WTC11 (cell line): ENCODE measurements at regions not wholly inside any gene's neighbourhood (a gene's known extent, or its start where the extent isn't known, plus 50 kb on each side); places are given as distances from the start of the nearest gene placed in this dataset.

Experiments
- ATAC-seq: fragments of 200-7000 bp; cut with Tn5 transposase; 2 replicates; pipeline ENCODE4 v1.10.0; 2021; ENCODE audit warnings: mild to moderate bottlenecking, moderate library complexity
- CTCF ChIA-PET: fragments of 300-600 bp; sonication (Branson Sonifier 250); formaldehyde crosslinking; loops from one replicate; lab custom pipeline; 2021; ENCODE audit warnings: antibody characterized with exemption; lab: Charles Lee
- POLR2A ChIA-PET: fragments of 350-600 bp; sonication (Branson Sonifier 250); formaldehyde crosslinking; loops from one replicate; lab custom pipeline; 2021; ENCODE audit warnings: antibody characterized with exemption; lab: Charles Lee
- DNase-seq: peaks from one replicate; pipeline ENCODE4 v3.0.0; 2021; ENCODE audit warnings: low spot score
- H3K27ac Mint-ChIP-seq: 2 replicates; pipeline ENCODE4 v1.8.0; 2021; ENCODE audit warnings: mixed read lengths
- H3K27me3 Mint-ChIP-seq: 2 replicates; pipeline ENCODE4 v1.8.0; 2021; ENCODE audit warnings: low read depth, mild to moderate bottlenecking, moderate library complexity, mixed read lengths
- H3K36me3 Mint-ChIP-seq: 2 replicates; pipeline ENCODE4 v1.8.0; 2021; ENCODE audit warnings: mixed read lengths
- H3K4me1 Mint-ChIP-seq: 2 replicates; pipeline ENCODE4 v1.8.0; 2022; ENCODE audit warnings: mixed read lengths
- H3K4me3 Mint-ChIP-seq: 2 replicates; pipeline ENCODE4 v1.8.0; 2021; ENCODE audit warnings: mild to moderate bottlenecking, moderate library complexity, mixed read lengths
- H3K9me3 Mint-ChIP-seq: 2 replicates; pipeline ENCODE4 v1.8.0; 2021; ENCODE audit warnings: mixed read lengths
- AR ChIP-seq: fragments of 250-450 bp; sonication (Bioruptor Pico); IDR thresholded peaks from 2 replicates; pipeline ENCODE4 v1.9.0; 2021; ENCODE audit warnings: mild to moderate bottlenecking
- CBFB ChIP-seq: sonication (generic); formaldehyde crosslinking; IDR thresholded peaks from 2 replicates; pipeline ENCODE4 v1.8.1; 2022; ENCODE audit warnings: mild to moderate bottlenecking, low read depth, missing genetic modification reagents
- EMX1 ChIP-seq: fragments of 250-450 bp; sonication (Bioruptor Pico); IDR thresholded peaks from 2 replicates; pipeline ENCODE4 v1.8.0; 2021; ENCODE audit warnings: mild to moderate bottlenecking
- ERG ChIP-seq: fragments of 250-450 bp; sonication (Bioruptor Pico); IDR thresholded peaks from 2 replicates; pipeline ENCODE4 v1.8.0; 2021; ENCODE audit warnings: mild to moderate bottlenecking
- FOXP4 ChIP-seq: sonication (generic); formaldehyde crosslinking; IDR thresholded peaks from 2 replicates; pipeline ENCODE4 v1.8.0; 2022; ENCODE audit warnings: mild to moderate bottlenecking, missing genetic modification reagents
- GRHL2 ChIP-seq: fragments of 250-450 bp; sonication (Bioruptor Pico); IDR thresholded peaks from 2 replicates; pipeline ENCODE4 v1.8.0; 2022; ENCODE audit warnings: mild to moderate bottlenecking, moderate library complexity; ENCODE audit not compliant: insufficient replicate concordance, severe bottlenecking
- HMGXB4 ChIP-seq: sonication (generic); formaldehyde crosslinking; IDR thresholded peaks from 2 replicates; pipeline ENCODE4 v1.8.1; 2023; ENCODE audit warnings: mild to moderate bottlenecking, moderate library complexity, missing genetic modification reagents
- JAZF1 ChIP-seq: fragments of 250-450 bp; sonication (Bioruptor Pico); IDR thresholded peaks from 2 replicates; pipeline ENCODE4 v1.9.0; 2021; ENCODE audit warnings: moderate library complexity, mild to moderate bottlenecking, inconsistent platforms
- NR1H2 ChIP-seq: sonication (generic); formaldehyde crosslinking; IDR thresholded peaks from 2 replicates; pipeline ENCODE4 v1.9.0; 2021; ENCODE audit warnings: mild to moderate bottlenecking, moderate library complexity, missing genetic modification reagents
- NR2C2 ChIP-seq: sonication (generic); formaldehyde crosslinking; IDR thresholded peaks from 2 replicates; pipeline ENCODE4 v1.8.0; 2022; ENCODE audit warnings: mild to moderate bottlenecking, missing genetic modification reagents
- RELA ChIP-seq: sonication (generic); formaldehyde crosslinking; IDR thresholded peaks from 2 replicates; pipeline ENCODE4 v1.8.1; 2022; ENCODE audit warnings: missing genetic modification reagents, mild to moderate bottlenecking, borderline replicate concordance
- SOX15 ChIP-seq: fragments of 250-450 bp; sonication (Bioruptor Pico); IDR thresholded peaks from 2 replicates; pipeline ENCODE4 v1.9.0; 2021; ENCODE audit warnings: mild to moderate bottlenecking
- STAT6 ChIP-seq: sonication (generic); formaldehyde crosslinking; conservative IDR thresholded peaks from 2 replicates; pipeline ENCODE4 v1.8.1; 2023; ENCODE audit warnings: mild to moderate bottlenecking, low read depth, missing genetic modification reagents, moderate library complexity
- TEAD1 ChIP-seq: sonication (generic); formaldehyde crosslinking; IDR thresholded peaks from 2 replicates; pipeline ENCODE4 v1.8.0; 2022; ENCODE audit warnings: mild to moderate bottlenecking, missing genetic modification reagents
- TP53 ChIP-seq: sonication (generic); formaldehyde crosslinking; IDR thresholded peaks from 2 replicates; pipeline ENCODE4 v1.8.1; 2023; ENCODE audit warnings: mild to moderate bottlenecking, missing genetic modification reagents
- ZBTB21 ChIP-seq: sonication (generic); formaldehyde crosslinking; IDR thresholded peaks from 2 replicates; pipeline ENCODE4 v1.8.1; 2023; ENCODE audit warnings: mild to moderate bottlenecking, missing genetic modification reagents, borderline replicate concordance
- ZNF396 ChIP-seq: fragments of 250-450 bp; sonication (Bioruptor Pico); IDR thresholded peaks from 2 replicates; pipeline ENCODE4 v1.8.0; 2021; ENCODE audit warnings: mild to moderate bottlenecking, moderate library complexity, borderline replicate concordance
- ZNF416 ChIP-seq: fragments of 250-450 bp; sonication (Bioruptor Pico); IDR thresholded peaks from 2 replicates; pipeline ENCODE4 v1.9.0; 2021; ENCODE audit warnings: mild to moderate bottlenecking, inconsistent platforms
- ZSCAN18 ChIP-seq: fragments of 250-450 bp; sonication (Bioruptor Pico); IDR thresholded peaks from 2 replicates; pipeline ENCODE4 v2.1.2; 2022; ENCODE audit warnings: mild to moderate bottlenecking, moderate library complexity

- TF ChIP-seq CBFB (CRISPR knock-in tag) = no peak
- no peak for TF ChIP-seq FOXP4
- no peak for TF ChIP-seq NR1H2 (CRISPR knock-in tag)
- no peak for TF ChIP-seq ERG
- no peak for TF ChIP-seq NR2C2 (CRISPR knock-in tag)
- no peak for TF ChIP-seq TP53 (CRISPR knock-in tag)
- no peak for TF ChIP-seq ZNF416 (CRISPR knock-in tag)
- TF ChIP-seq, all 79 proteins: peak for 0
Observed at GRCh38 chr6:92979281-92979680, 440.1 kb downstream of the EPHA7 start (continued).

GRCh38 chr6:92977018-92977417 lies 442.3 kb downstream of the EPHA7 start:
- no peaks in the 10 kb centered on the region for H3K36me3 Mint-ChIP-seq
- DNase-seq (no peak), ATAC-seq (no peak)
- ChIA-PET POLR2A (no interaction called here), CTCF (no interaction called here)
- no peaks in the 10 kb centered on the region for H3K27me3 Mint-ChIP-seq
- H3K4me1 Mint-ChIP-seq = peaks cover 6% of the 10 kb centered on the region; the same call in 1 of the 2 replicates
- H3K4me3 Mint-ChIP-seq = no peak overlapping the region
- TF ChIP-seq GRHL2 (CRISPR knock-in tag) = no peak
- no peak for TF ChIP-seq JAZF1
- TF ChIP-seq TEAD1 = no peak
- no peak for TF ChIP-seq ZBTB21
- no peak for TF ChIP-seq AR (CRISPR knock-in tag)
- no peak for TF ChIP-seq ZNF396 (CRISPR knock-in tag)
- TF ChIP-seq HMGXB4 (CRISPR knock-in tag) = no peak
- TF ChIP-seq RELA (CRISPR knock-in tag) = no peak
- no peak for TF ChIP-seq NR1H2 (CRISPR knock-in tag)
- TF ChIP-seq EMX1 (CRISPR knock-in tag) = no peak
- no peak for TF ChIP-seq STAT6 (CRISPR knock-in tag)
- no peak for TF ChIP-seq ZNF416 (CRISPR knock-in tag)
- no peak for TF ChIP-seq SOX15 (CRISPR knock-in tag)
- no peak for TF ChIP-seq ZSCAN18
- H3K27ac Mint-ChIP-seq = no peak overlapping the region
- peaks cover 4% of the 10 kb centered on the region; the same call in 1 of the 2 replicates for H3K9me3 Mint-ChIP-seq
